ENCODE measurements at regions not wholly inside any gene's neighbourhood (a gene's known extent, or its start where the extent isn't known, plus 50 kb on each side); places are given as distances from the start of the nearest gene placed in this dataset.
"Not testable (repeated sequence)": the region's sequence is repeated elsewhere in the genome, so short reads cannot be mapped to it uniquely, and the experiment has no call there.

GRCh38 chr1:214761030-214761429 lies 158.0 kb downstream of the CENPF start:
- no peak overlapping the region for H3K4me3 ChIP-seq (ENCODE audit: insufficient read depth, low read depth, low read length)
- peaks cover 2% of the 10 kb centered on the region for H3K9me3 ChIP-seq (ENCODE audit: control insufficient read depth, low read length)
- H3K27me3 ChIP-seq (ENCODE audit: control insufficient read depth, insufficient read depth, low read length, poor library complexity, severe bottlenecking), result no peaks in the 10 kb centered on the region
- no peaks in the 10 kb centered on the region for H3K36me3 ChIP-seq (ENCODE audit: control insufficient read depth, insufficient read depth, low read length)
- 96 to 100% methylated on average over 1 of the region's 1 CpG for WGBS, 2 experiments
- no peaks in the 10 kb centered on the region for H3K4me1 ChIP-seq (ENCODE audit: control insufficient read depth, insufficient read depth, low read length)
- no peak overlapping the region for H3K27ac ChIP-seq (ENCODE audit: insufficient read depth, low read depth, low read length, poor library complexity, severe bottlenecking)

DNA sequence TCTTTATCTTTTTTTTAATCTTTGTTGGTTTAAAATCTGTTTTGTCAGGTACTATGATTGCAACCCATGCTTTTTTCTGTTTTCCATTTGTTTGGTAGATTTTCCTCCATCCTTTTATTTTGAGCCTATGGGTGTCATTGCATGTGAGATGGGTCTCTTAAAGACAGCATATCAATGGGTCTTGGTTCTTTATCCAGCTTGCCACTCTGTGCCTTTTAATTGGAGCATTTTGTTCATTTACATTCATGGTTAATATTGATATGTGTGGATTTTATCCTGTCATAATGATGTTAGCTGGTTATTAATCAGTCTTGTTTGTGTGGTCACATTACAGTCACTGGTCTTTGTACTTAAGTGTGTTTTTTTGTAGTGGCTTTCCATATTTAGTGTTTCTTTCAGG lies 159.9 kb downstream of the CENPF start:
- H3K4me1 ChIP-seq (ENCODE audit: control insufficient read depth, insufficient read depth, low read length), result no peaks in the 10 kb centered on the region
- H3K4me3 ChIP-seq (ENCODE audit: insufficient read depth, low read depth, low read length), result no peak overlapping the region
- no peaks in the 10 kb centered on the region for H3K36me3 ChIP-seq (ENCODE audit: control insufficient read depth, insufficient read depth, low read length)
- no peaks in the 10 kb centered on the region for H3K27me3 ChIP-seq (ENCODE audit: control insufficient read depth, insufficient read depth, low read length, poor library complexity, severe bottlenecking)
- no peak overlapping the region for H3K27ac ChIP-seq (ENCODE audit: insufficient read depth, low read depth, low read length, poor library complexity, severe bottlenecking)
- H3K9me3 ChIP-seq (ENCODE audit: control insufficient read depth, low read length), result peaks cover 2% of the 10 kb centered on the region

GRCh38 chr1:214764502-214764901 lies 161.5 kb downstream of the CENPF start:
- Histone ChIP-seq H3K27me3 (ENCODE audit: control insufficient read depth, insufficient read depth, low read length, poor library complexity, severe bottlenecking) (no peaks in the 10 kb centered on the region), H3K4me3 (ENCODE audit: insufficient read depth, low read depth, low read length) (no peak overlapping the region), H3K36me3 (ENCODE audit: control insufficient read depth, insufficient read depth, low read length) (no peaks in the 10 kb centered on the region), H3K27ac (ENCODE audit: insufficient read depth, low read depth, low read length, poor library complexity, severe bottlenecking) (no peak overlapping the region), H3K4me1 (ENCODE audit: control insufficient read depth, insufficient read depth, low read length) (no peaks in the 10 kb centered on the region), H3K9me3 (ENCODE audit: control insufficient read depth, low read length) (peaks cover 2% of the 10 kb centered on the region)
- WGBS, 2 experiments, result 90 to 100% methylated on average over 1 of the region's 1 CpG

GRCh38 chr1:214767221-214767620 lies 164.2 kb downstream of the CENPF start:
- Histone ChIP-seq H3K27ac (ENCODE audit: insufficient read depth, low read depth, low read length, poor library complexity, severe bottlenecking) (no peak overlapping the region), H3K4me1 (ENCODE audit: control insufficient read depth, insufficient read depth, low read length) (no peaks in the 10 kb centered on the region), H3K9me3 (ENCODE audit: control insufficient read depth, low read length) (peaks cover 2% of the 10 kb centered on the region), H3K4me3 (ENCODE audit: insufficient read depth, low read depth, low read length) (no peak overlapping the region), H3K27me3 (ENCODE audit: control insufficient read depth, insufficient read depth, low read length, poor library complexity, severe bottlenecking) (no peaks in the 10 kb centered on the region), H3K36me3 (ENCODE audit: control insufficient read depth, insufficient read depth, low read length) (no peaks in the 10 kb centered on the region)

DNA sequence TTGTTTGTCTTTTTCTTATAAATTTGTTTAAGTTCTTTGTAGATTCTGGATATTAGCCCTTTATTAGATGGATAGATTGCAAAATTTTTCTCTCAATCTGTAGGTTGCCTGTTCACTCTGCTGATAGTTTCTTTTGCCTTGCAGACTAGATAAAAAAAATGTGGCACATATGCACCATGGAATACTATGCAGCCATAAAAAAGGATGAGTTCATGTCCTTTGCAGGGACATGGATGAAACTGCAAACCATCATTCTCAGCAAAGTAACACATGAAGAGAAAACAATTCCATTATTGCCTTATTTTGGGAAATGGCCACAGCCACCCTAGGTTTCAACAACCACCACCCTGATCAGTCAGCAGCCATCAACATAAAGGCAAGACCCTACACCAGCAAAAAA lies 166.7 kb downstream of the CENPF start:
- not testable (repeated sequence) for H3K4me1 ChIP-seq (ENCODE audit: control insufficient read depth, insufficient read depth, low read length); H3K4me3 ChIP-seq (ENCODE audit: insufficient read depth, low read depth, low read length); H3K9me3 ChIP-seq (ENCODE audit: control insufficient read depth, low read length); H3K27ac ChIP-seq (ENCODE audit: insufficient read depth, low read depth, low read length, poor library complexity, severe bottlenecking); H3K27me3 ChIP-seq (ENCODE audit: control insufficient read depth, insufficient read depth, low read length, poor library complexity, severe bottlenecking); H3K36me3 ChIP-seq (ENCODE audit: control insufficient read depth, insufficient read depth, low read length)

DNA sequence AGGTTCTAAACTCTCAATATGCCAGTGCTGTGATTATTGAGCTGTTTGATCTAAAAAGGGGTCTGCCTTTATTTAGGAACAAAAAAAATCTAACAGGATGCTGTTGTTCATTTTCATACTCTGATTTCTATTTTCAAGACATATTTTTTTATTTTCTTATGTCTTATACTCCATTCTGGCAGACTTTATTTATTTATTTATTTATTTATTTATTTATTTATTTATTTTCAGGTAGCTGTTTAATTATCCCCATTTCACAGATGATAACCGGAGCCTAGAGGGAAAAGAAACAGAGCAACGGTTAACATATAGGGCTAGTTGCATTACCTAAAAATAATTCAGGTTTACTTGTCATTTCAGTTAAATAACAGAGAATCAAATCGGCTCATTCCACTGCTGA lies 174.4 kb downstream of the CENPF start:
- Histone ChIP-seq H3K9me3 (ENCODE audit: control insufficient read depth, low read length) (no peaks in the 10 kb centered on the region), H3K27ac (ENCODE audit: insufficient read depth, low read depth, low read length, poor library complexity, severe bottlenecking) (no peak overlapping the region), H3K36me3 (ENCODE audit: control insufficient read depth, insufficient read depth, low read length) (no peaks in the 10 kb centered on the region), H3K27me3 (ENCODE audit: control insufficient read depth, insufficient read depth, low read length, poor library complexity, severe bottlenecking) (no peaks in the 10 kb centered on the region), H3K4me1 (ENCODE audit: control insufficient read depth, insufficient read depth, low read length) (no peaks in the 10 kb centered on the region), H3K4me3 (ENCODE audit: insufficient read depth, low read depth, low read length) (no peak overlapping the region)
- WGBS, 2 experiments, result 75 to 86% methylated on average over 1 to 3 of the region's 3 CpGs

GRCh38 chr1:214791961-214792360 lies 189.0 kb downstream of the CENPF start:
- 88 to 96% methylated on average over 1 of the region's 1 CpG for WGBS, 2 experiments

GRCh38 chr1:214792527-214793186 lies 189.7 kb downstream of the CENPF start:
- Histone ChIP-seq H3K36me3 (ENCODE audit: control insufficient read depth, insufficient read depth, low read length) (no peaks in the 10 kb centered on the region), H3K4me3 (ENCODE audit: insufficient read depth, low read depth, low read length) (no peak overlapping the region), H3K4me1 (ENCODE audit: control insufficient read depth, insufficient read depth, low read length) (no peaks in the 10 kb centered on the region), H3K9me3 (ENCODE audit: control insufficient read depth, low read length) (no peaks in the 10 kb centered on the region), H3K27ac (ENCODE audit: insufficient read depth, low read depth, low read length, poor library complexity, severe bottlenecking) (no peak overlapping the region), H3K27me3 (ENCODE audit: control insufficient read depth, insufficient read depth, low read length, poor library complexity, severe bottlenecking) (no peaks in the 10 kb centered on the region)
- WGBS, 2 experiments, result 75 to 79% methylated on average over 5 to 6 of the region's 6 CpGs

More at GRCh38 chr1:214791961-214792360, 189.0 kb downstream of the CENPF start:
- H3K9me3 ChIP-seq (ENCODE audit: control insufficient read depth, low read length), result no peaks in the 10 kb centered on the region
- no peaks in the 10 kb centered on the region for H3K27me3 ChIP-seq (ENCODE audit: control insufficient read depth, insufficient read depth, low read length, poor library complexity, severe bottlenecking)
- H3K27ac ChIP-seq (ENCODE audit: insufficient read depth, low read depth, low read length, poor library complexity, severe bottlenecking), result no peak overlapping the region
- no peak overlapping the region for H3K4me3 ChIP-seq (ENCODE audit: insufficient read depth, low read depth, low read length)
- no peaks in the 10 kb centered on the region for H3K36me3 ChIP-seq (ENCODE audit: control insufficient read depth, insufficient read depth, low read length)
- H3K4me1 ChIP-seq (ENCODE audit: control insufficient read depth, insufficient read depth, low read length), result no peaks in the 10 kb centered on the region

- no peaks in the 10 kb centered on the region for H3K27me3 ChIP-seq (ENCODE audit: control insufficient read depth, insufficient read depth, low read length, poor library complexity, severe bottlenecking)
- H3K4me1 ChIP-seq (ENCODE audit: control insufficient read depth, insufficient read depth, low read length), result no peaks in the 10 kb centered on the region
- no peak overlapping the region for H3K4me3 ChIP-seq (ENCODE audit: insufficient read depth, low read depth, low read length)
- no peaks in the 10 kb centered on the region for H3K36me3 ChIP-seq (ENCODE audit: control insufficient read depth, insufficient read depth, low read length)
- WGBS, 2 experiments, result 72 to 94% methylated on average over 2 of the region's 2 CpGs
- no peak overlapping the region for H3K27ac ChIP-seq (ENCODE audit: insufficient read depth, low read depth, low read length, poor library complexity, severe bottlenecking)
- no peaks in the 10 kb centered on the region for H3K9me3 ChIP-seq (ENCODE audit: control insufficient read depth, low read length)
Observed at GRCh38 chr1:214793708-214794107, 190.7 kb downstream of the CENPF start.

DNA sequence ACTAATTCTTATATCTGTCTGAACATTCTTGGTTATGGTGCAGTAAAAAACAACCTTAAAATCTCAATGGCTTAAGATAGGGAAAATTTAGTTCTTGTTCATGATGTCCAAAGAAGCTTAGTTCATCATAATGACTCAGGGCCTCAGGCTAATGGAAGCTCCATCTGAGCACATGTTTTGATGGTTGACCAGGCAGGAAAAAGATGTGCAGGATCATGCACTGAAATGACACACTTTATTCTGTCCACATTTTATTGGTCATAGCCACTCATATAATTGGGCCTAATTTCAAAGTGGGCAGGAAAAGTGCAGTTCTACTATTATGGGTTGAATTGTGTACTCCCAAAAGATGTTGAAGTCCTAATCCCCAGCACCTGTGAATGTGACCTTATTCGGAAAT lies 198.2 kb downstream of the CENPF start:
- 98 to 100% methylated on average over 1 of the region's 1 CpG for WGBS, 2 experiments

More for the DNA sequence above, 198.2 kb downstream of the CENPF start:
- H3K4me1 ChIP-seq (ENCODE audit: control insufficient read depth, insufficient read depth, low read length), result no peaks in the 10 kb centered on the region
- H3K9me3 ChIP-seq (ENCODE audit: control insufficient read depth, low read length), result no peaks in the 10 kb centered on the region
- no peaks in the 10 kb centered on the region for H3K27me3 ChIP-seq (ENCODE audit: control insufficient read depth, insufficient read depth, low read length, poor library complexity, severe bottlenecking)
- H3K27ac ChIP-seq (ENCODE audit: insufficient read depth, low read depth, low read length, poor library complexity, severe bottlenecking), result no peak overlapping the region
- no peaks in the 10 kb centered on the region for H3K36me3 ChIP-seq (ENCODE audit: control insufficient read depth, insufficient read depth, low read length)
- H3K4me3 ChIP-seq (ENCODE audit: insufficient read depth, low read depth, low read length), result no peak overlapping the region

Measured in ectodermal cell (in vitro differentiated cells).